Fibroblast of skin of scalp (primary cell): ENCODE measurements at regions not wholly inside any gene's neighbourhood (a gene's known extent, or its start where the extent isn't known, plus 50 kb on each side); places are given as distances from the start of the nearest gene placed in this dataset.
A peak's percentile ranks its signal among the peaks of the same experiment; 100 is the strongest.

Experiments
- DNase-seq: peaks from one replicate; pipeline ENCODE4 v3.0.0-alpha.2; 2013

- no peak for DNase-seq
Measured at GRCh38 chr9:119818726-119819435, 449.6 kb upstream of the BRINP1 start.

- DNase-seq = peak; percentile 32
Measured at GRCh38 chr9:119810645-119811429, 441.6 kb upstream of the BRINP1 start.

DNA sequence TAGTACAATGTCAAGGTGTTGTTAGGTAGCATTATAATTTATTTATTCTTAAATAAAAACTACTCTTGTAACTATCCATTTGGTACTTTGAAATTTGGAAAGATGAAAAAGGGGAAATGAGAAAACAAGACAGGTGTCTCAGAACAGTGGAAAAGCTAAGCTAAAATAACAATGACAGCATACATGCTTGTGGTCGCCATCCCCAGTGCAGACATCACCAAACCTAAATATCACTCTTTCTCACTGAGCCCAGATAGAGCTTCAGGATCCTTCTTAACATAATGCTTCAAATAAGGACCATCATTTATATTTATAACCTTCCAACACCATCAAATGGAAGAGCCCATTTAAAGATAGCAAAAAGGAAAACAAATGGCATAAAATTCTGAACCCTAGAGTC is 434.4 kb upstream of the BRINP1 start:
- DNase-seq = no peak

DNA sequence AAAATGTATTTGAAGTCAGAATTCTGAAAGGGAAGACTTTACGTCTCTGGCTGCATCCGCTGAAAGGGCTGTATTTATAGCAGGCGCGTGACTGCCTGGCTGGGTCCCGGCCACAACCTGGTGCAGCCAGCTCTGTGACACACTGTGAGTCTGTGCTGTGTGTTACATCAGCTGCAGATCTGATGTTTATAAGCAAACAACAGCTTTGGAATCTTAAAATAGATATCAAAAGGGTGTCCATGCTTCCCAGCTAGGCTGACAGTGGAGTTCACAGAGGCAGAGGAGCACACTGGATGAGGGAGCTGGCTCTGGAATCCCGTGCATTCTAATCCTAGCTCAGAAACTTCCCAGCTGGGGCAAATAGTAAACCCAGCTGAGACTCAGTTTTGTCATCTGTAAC is 433.4 kb upstream of the BRINP1 start:
- DNase-seq = no peak

DNA sequence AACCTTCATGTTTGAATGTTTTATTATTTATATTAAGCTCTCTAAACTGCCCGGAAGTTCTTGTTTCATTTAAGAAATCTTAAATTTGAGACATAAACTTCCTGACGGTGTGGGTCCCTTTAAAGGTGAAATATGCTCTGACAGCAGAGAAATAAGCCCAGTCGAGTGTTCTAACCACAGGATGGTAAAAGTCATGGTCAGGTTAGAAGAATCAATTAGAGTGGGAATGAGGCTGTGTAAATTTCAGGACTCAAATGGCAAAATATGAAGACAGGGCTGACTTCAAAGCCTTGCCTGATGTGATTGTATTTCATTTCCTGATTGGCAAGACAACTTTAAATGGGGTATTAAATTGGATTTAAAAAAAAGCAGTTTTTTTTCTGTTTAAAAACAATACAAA is 432.9 kb upstream of the BRINP1 start:
- no peak for DNase-seq

- DNase-seq = no peak
Measured at GRCh38 chr9:119801311-119801710, 432.1 kb upstream of the BRINP1 start.

DNA sequence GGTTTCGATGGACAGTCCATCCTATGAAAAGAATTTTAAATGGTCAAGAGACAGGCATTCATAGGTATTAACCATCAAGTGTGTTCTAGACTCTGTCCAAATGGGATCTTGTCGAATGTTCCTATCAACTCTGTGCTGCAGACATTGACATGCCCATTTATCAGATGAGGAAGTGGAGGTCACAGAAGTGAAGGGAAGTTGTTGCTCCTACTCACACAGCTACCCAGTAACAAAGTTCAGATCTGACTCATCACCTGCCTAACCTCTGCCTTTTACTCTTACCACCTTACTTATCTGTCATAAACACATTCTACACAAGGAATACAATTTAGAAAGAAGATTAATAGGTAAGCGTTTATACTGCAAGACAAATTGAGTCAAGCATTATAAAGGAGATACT is 426.2 kb upstream of the BRINP1 start:
- DNase-seq = no peak

DNA sequence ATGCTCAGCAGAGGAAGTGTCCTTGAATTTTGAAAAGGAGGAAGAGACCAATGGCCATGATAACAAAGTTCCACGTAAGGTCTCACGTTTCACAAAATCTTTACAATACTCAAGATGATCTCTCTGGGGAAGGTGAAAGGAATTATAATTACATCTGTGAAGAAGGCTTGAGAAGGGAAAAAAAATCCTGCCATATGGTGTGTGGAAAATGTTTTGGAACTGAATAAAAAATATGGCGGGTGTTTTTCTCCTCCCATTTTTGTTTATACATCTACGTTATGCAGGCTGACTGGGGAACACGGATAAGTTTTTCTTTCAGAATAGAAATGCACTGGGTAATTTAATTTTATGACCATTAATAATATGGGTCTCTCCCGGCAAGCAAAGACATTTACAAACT is 425.6 kb upstream of the BRINP1 start:
- DNase-seq = no peak

DNA sequence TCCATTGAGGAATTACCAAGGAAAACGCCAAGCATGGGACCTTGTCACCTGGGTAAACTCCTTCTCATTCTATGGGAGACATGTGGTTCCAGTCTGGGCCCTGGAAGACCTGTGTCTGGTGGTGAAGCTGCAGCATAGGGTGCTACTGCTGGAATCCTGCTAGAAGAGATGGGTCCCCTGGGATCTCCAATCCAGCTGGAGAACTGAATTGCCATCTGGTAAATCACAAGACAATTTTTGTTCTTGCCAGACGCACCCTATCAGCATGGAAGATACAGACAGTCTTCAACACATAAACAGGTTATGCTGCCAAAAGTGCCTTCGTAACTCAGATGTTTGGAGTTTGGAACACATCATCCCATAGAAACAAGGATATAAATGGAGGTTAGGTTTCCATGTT is 424.0 kb upstream of the BRINP1 start:
- no peak for DNase-seq

- no peak for DNase-seq
Measured at GRCh38 chr9:119792242-119792641, 423.0 kb upstream of the BRINP1 start.

DNA sequence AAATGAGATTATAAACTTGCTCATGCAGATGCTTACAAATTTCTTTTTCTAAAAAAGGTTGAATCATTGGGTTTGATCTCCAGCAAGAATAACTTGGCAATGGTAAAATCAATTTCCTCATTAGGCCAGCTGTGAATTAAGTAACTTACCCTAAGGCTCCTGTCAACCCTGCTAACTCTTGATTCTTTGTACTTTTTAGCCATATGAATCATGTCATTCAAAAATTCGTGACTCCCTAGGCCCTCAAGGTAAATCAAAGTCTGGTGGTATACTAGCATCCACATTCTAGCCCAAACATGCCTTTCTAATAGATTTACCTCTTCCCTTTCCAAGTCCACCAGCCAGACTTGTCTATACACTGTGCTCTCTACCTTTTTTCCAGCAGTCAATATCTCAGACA is 420.8 kb upstream of the BRINP1 start:
- DNase-seq = no peak

DNA sequence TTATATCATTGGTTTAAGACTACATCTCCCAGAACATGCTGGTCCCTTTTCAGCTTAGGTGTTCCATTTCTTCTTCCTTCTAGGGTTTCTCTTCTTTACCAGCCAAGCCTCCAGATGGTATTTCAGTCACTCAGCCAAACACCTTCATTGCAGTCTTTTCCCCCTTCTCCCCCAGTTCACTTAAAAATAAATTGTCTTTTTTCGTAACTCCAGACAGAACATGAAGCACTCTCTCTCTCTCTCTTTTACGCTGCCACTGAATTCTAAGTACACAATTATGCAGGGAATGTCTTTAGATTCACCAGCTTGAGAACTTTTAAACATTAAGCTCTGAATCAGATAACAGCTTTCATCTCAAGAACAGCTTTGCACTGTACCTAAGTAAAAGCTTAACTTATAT is 419.7 kb upstream of the BRINP1 start:
- no peak for DNase-seq

- DNase-seq = no peak
Measured at GRCh38 chr9:119781886-119782285, 412.7 kb upstream of the BRINP1 start.

GRCh38 chr9:119775410-119775809 is 406.2 kb upstream of the BRINP1 start:
- no peak for DNase-seq

DNA sequence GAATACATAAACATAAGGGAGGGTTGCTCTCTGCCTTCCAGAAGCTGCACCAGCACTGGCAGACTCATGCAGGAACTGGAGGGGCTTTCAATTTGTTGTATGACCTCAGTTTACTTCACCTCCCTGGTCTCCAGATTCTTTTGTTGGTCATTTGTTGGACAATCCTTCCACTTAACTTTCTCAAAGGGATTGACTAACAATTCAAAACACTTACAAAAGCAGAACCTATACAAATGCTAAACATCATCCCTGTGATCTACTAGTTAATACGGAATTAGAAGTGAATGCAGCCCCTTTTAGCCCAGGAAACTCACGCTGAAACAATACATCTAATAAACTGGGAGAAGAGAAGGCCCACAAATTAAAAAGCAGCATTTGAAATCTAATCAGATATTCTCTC is 404.6 kb upstream of the BRINP1 start:
- DNase-seq = no peak

DNA sequence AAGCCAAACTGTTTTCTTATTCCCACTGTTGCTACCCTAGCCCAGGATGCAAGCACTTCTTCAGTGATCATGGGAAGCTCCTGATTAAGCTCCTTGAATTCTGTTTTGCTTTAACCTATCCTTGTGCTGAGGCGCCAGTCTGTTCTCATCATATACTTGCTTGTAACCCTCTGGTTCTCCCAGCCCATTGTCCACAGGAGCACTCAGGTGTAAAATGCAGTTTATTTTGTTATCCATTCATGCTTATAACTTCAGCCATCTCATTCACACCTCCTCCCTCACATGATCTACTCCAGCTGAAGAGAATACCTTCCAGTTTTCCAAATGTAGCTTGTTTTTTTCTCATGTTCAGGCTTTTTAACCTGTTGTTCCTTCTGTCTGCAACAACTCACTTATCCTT is 402.1 kb upstream of the BRINP1 start:
- DNase-seq = no peak

- DNase-seq = no peak
Measured at GRCh38 chr9:119768266-119768665, 399.0 kb upstream of the BRINP1 start.

DNA sequence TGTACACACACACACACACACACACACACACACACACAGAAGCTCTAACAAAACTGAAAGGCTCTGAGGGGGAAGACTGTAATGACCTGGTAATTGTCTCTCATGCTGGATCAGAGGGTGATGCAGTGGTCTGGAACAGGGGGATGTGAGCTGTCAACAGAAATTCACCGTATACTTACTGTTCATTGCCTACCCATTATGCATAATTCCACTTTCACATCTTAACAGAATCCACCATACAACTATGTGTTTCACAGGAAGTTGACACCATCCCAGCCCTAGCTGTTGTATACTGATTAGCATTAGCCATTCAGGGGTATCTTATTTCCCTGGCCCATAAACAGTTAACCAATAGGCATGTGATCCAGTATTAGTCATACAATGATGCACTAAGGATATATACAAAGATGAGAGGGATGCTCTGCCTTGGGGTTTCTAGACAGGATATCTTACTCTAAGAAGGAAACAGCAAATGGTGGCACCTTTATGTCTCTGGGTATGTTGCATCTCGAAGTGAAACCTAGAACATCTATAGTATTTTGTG is 396.5 kb upstream of the BRINP1 start:
- DNase-seq = no peak

DNA sequence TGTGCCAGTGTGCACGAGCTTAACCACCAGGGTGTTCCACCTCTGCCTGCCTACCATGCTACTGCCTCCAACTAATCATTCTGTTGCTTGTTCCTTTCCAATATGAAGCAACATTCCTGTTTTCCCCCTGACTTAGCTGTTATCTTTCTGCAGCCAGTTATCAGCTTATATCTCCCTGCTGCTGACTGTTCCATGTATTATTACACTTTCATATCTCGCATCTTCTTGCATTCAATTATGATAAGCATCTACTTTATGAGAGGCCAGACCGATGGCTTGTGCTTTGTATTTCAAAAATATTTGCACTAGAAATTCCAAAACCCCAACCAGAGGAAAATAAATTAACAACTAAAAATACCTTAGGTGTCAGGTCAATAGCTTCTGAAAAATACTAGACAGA is 394.0 kb upstream of the BRINP1 start:
- no peak for DNase-seq

DNA sequence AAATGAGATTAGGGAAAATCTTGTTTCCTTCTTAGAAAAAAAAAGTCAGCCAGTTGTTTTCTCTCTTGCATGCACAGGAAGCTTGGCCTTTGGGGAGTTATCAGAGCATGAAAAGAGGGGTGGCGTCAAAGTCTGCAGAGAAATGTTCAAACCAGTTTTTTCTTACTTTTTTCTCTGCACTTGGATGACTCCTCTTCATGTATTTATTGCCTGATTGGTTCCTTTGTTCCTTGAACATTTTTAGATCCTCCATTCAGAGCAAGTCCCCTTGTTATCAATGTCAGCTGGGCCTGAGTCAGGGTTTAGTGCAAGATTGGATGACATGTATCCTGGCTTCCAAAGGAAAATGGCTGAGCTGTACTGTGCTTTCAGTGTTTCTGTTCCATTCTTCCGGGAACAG is 392.6 kb upstream of the BRINP1 start:
- DNase-seq = no peak

DNA sequence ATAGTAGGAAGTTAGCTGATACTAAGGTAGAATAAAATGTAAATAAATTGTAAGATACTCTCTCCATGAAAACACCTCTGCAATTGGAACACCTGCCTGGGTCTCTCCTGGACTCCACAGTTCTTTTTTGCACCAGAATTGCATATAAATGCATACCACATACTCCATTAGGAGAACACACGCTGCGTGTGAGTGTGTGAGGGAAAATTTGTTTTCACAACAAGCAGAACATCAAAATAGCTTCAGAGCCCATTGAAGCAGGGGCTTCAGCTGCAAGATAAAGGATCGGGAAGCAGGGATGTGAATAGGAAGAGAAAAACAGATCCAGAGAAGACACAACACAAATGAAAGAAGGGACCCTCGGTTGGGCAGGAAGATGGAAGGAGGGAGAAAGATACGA is 389.8 kb upstream of the BRINP1 start:
- DNase-seq = no peak

DNA sequence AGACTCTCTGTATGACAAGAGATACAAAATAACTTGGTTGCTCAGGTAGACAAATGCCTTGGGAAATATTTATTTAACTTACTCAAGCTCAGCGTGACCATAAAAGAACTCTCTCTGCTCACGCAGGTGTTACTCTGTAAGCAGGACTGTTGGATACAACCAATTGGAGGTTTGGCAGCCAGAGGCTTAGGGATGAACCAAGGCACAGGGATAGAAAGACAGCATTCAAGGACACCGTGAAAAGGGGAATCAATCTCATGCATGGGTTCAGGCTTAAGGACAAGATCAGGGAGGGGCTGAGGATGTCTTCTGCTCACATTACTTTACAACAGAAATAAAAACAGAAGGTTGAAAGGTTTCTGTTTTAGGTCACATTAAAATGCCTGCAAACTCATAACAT is 389.0 kb upstream of the BRINP1 start:
- no peak for DNase-seq

GRCh38 chr9:119739476-119739875 is 370.2 kb upstream of the BRINP1 start:
- DNase-seq = no peak
